ENCODE measurements at regions not wholly inside any gene's neighbourhood (a gene's known extent, or its start where the extent isn't known, plus 50 kb on each side); places are given as distances from the start of the nearest gene placed in this dataset.

- Histone ChIP-seq H3K4me1 (peaks cover 5% of the 10 kb centered on the region), H3K4me3 (no peak overlapping the region), H3K36me3 (replicated peaks in 1 of 2; ENCODE audit: insufficient read depth in 1 of 2, low read depth in 2 of 2) (no peaks in the 10 kb centered on the region), H3K9me3 (no peaks in the 10 kb centered on the region), H3K27me3 (no peaks in the 10 kb centered on the region), H3K27ac (no peak overlapping the region)
- TF ChIP-seq, protein P1, sequence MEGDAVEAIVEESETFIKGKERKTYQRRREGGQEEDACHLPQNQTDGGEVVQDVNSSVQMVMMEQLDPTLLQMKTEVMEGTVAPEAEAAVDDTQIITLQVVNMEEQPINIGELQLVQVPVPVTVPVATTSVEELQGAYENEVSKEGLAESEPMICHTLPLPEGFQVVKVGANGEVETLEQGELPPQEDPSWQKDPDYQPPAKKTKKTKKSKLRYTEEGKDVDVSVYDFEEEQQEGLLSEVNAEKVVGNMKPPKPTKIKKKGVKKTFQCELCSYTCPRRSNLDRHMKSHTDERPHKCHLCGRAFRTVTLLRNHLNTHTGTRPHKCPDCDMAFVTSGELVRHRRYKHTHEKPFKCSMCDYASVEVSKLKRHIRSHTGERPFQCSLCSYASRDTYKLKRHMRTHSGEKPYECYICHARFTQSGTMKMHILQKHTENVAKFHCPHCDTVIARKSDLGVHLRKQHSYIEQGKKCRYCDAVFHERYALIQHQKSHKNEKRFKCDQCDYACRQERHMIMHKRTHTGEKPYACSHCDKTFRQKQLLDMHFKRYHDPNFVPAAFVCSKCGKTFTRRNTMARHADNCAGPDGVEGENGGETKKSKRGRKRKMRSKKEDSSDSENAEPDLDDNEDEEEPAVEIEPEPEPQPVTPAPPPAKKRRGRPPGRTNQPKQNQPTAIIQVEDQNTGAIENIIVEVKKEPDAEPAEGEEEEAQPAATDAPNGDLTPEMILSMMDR (IDR thresholded peaks at IDR 0.05): no peak
- no peak for TF ChIP-seq POLR2A (IDR thresholded peaks at IDR 0.05)
- intact Hi-C loops (cut with DNase I): no loop called here
- no peak for ATAC-seq
- WGBS, 2 donors: 56 to 69% methylated on average over 2 of the region's 2 CpGs
- no peak for DNase-seq
Observed at GRCh38 chr1:239563681-239564080, 177.3 kb downstream of the CHRM3 start.

DNA sequence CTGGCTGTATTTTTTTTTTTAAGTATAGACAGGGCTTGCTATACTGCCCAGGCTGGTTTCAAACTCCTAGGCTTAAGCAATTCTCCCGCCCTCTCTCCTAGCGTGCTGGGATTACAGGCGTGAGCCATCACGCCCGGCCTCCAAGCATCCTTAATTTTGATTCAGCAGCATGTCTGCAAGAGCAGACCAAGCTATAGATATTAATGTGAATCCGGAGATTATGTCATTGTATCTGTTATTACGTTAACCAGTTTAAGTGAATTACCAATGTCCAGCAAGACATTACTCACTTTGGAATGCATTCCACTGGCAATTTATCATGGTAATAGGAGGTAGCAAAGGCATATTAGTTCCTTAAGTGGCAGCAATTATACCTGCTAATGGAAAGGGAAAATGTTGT lies 179.7 kb downstream of the CHRM3 start:
- WGBS, 2 donors: 79 to 88% methylated on average over 7 of the region's 7 CpGs
- Histone ChIP-seq H3K27me3 (no peaks in the 10 kb centered on the region), H3K36me3 (replicated peaks in 1 of 2; ENCODE audit: insufficient read depth in 1 of 2, low read depth in 2 of 2) (no peaks in the 10 kb centered on the region), H3K4me3 (no peak overlapping the region), H3K9me3 (no peaks in the 10 kb centered on the region), H3K27ac (no peak overlapping the region), H3K4me1 (peaks cover 12% of the 10 kb centered on the region)
- DNase-seq (no peak), ATAC-seq (no peak)
- TF ChIP-seq, protein P1 (IDR thresholded peaks at IDR 0.05): no peak
- TF ChIP-seq POLR2A (IDR thresholded peaks at IDR 0.05): no peak
- intact Hi-C loops (cut with DNase I): no loop called here

GRCh38 chr1:239570878-239571277 lies 184.5 kb downstream of the CHRM3 start:
- Histone ChIP-seq H3K9me3 (no peaks in the 10 kb centered on the region), H3K27ac (peak overlapping the region in 3 of 4 donors; percentile 15 to 54 (median 39)), H3K4me3 (no peak overlapping the region), H3K4me1 (peaks cover 24% of the 10 kb centered on the region), H3K36me3 (replicated peaks in 1 of 2; ENCODE audit: insufficient read depth in 1 of 2, low read depth in 2 of 2) (no peaks in the 10 kb centered on the region), H3K27me3 (no peaks in the 10 kb centered on the region)
- WGBS, 2 donors: 21 to 43% methylated on average over 3 of the region's 3 CpGs
- intact Hi-C loops (cut with DNase I): no loop called here
- TF ChIP-seq POLR2A (IDR thresholded peaks at IDR 0.05): no peak
- TF ChIP-seq, protein P1 (IDR thresholded peaks at IDR 0.05): no peak
- ATAC-seq (peak; percentile 91), DNase-seq (peak; percentile 45 to 78 (median 66))

- no peaks in the 10 kb centered on the region for H3K9me3 ChIP-seq
- no peak for TF ChIP-seq POLR2A (IDR thresholded peaks at IDR 0.05)
- TF ChIP-seq, protein P1 (IDR thresholded peaks at IDR 0.05): no peak
- intact Hi-C loops (cut with DNase I): no loop called here
- no peaks in the 10 kb centered on the region for H3K36me3 ChIP-seq (replicated peaks in 1 of 2; ENCODE audit: insufficient read depth in 1 of 2, low read depth in 2 of 2)
- no peak for DNase-seq
- no peak for ATAC-seq
- no peak overlapping the region for H3K4me3 ChIP-seq
- H3K4me1 ChIP-seq: peaks cover 24% of the 10 kb centered on the region
- no peaks in the 10 kb centered on the region for H3K27me3 ChIP-seq
- H3K27ac ChIP-seq: no peak overlapping the region
- WGBS, 2 donors: 89 to 93% methylated on average over 4 of the region's 4 CpGs
Observed at GRCh38 chr1:239572183-239572582, 185.8 kb downstream of the CHRM3 start.

DNA sequence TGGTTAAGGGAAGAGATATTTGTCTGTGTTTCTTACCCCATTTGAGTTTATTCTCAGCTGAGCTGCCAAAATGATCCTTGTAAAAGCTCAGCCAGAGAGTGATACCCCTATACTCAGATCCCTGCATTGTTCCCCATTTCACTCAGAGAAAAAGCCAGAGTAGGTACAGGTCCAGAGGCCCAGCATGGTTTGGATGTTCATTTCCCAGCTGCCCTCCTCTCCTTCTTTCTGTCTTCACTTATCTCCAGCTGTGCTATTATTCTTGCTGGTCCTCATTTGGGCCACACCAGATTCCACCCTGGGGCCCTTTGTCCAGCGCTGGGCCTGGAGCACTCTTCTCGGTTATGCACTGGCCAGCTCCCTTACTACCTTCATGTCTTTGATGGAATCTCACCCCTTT lies 187.7 kb downstream of the CHRM3 start:
- Histone ChIP-seq H3K27ac (no peak overlapping the region), H3K4me1 (peaks cover 24% of the 10 kb centered on the region), H3K9me3 (no peaks in the 10 kb centered on the region), H3K4me3 (no peak overlapping the region), H3K36me3 (replicated peaks in 1 of 2; ENCODE audit: insufficient read depth in 1 of 2, low read depth in 2 of 2) (no peaks in the 10 kb centered on the region), H3K27me3 (no peaks in the 10 kb centered on the region)
- intact Hi-C loops (cut with DNase I): no loop called here
- DNase-seq (no peak), ATAC-seq (no peak)
- 98 to 100% methylated on average over 2 of the region's 2 CpGs for WGBS, 2 donors
- TF ChIP-seq POLR2A (IDR thresholded peaks at IDR 0.05): no peak
- TF ChIP-seq, protein P1 (IDR thresholded peaks at IDR 0.05): no peak
